ENCODE measurements at regions not wholly inside any gene's neighbourhood (a gene's known extent, or its start where the extent isn't known, plus 50 kb on each side); places are given as distances from the start of the nearest gene placed in this dataset.
"Not testable (repeated sequence)": the region's sequence is repeated elsewhere in the genome, so short reads cannot be mapped to it uniquely, and the experiment has no call there.

- DNase-seq = no peak
Observed at GRCh38 chr2:84212611-84213314, 246.3 kb downstream of the SUCLG1 start.

GRCh38 chr2:84209941-84210340, 249.1 kb downstream of the SUCLG1 start:
- no peak for DNase-seq

- no peak for DNase-seq
Observed at GRCh38 chr2:84204995-84205394, 254.1 kb downstream of the SUCLG1 start.

- no peak for DNase-seq
Observed at GRCh38 chr2:84202166-84202565, 256.9 kb downstream of the SUCLG1 start.

GRCh38 chr2:84201158-84201557, 257.9 kb downstream of the SUCLG1 start:
- DNase-seq = no peak

GRCh38 chr2:84197901-84198300, 261.2 kb downstream of the SUCLG1 start:
- no peak for DNase-seq

- DNase-seq = peak; percentile 6
Observed at GRCh38 chr2:84194949-84195644, 264.0 kb downstream of the SUCLG1 start.

- no peak for DNase-seq
Observed at GRCh38 chr2:84194181-84194580, 264.9 kb downstream of the SUCLG1 start.

GRCh38 chr2:84187258-84187657, 271.8 kb downstream of the SUCLG1 start:
- no peak for DNase-seq

- no peak for DNase-seq
Observed at GRCh38 chr2:84181927-84182326, 277.2 kb downstream of the SUCLG1 start.

GRCh38 chr2:84177733-84178132, 281.3 kb downstream of the SUCLG1 start:
- DNase-seq = no peak

- no peak for DNase-seq
Observed at GRCh38 chr2:84175970-84176369, 283.1 kb downstream of the SUCLG1 start.

GRCh38 chr2:84175340-84175739, 283.7 kb downstream of the SUCLG1 start:
- no peak for DNase-seq

GRCh38 chr2:84173041-84173440, 286.0 kb downstream of the SUCLG1 start:
- DNase-seq = no peak

- DNase-seq = no peak
Observed at GRCh38 chr2:84170979-84171378, 288.1 kb downstream of the SUCLG1 start.

GRCh38 chr2:84169871-84170270, 289.2 kb downstream of the SUCLG1 start:
- no peak for DNase-seq

GRCh38 chr2:84168552-84168951, 290.5 kb downstream of the SUCLG1 start:
- DNase-seq = not testable (repeated sequence)

- peak; percentile 16 for DNase-seq
Observed at GRCh38 chr2:84165256-84165655, 293.8 kb downstream of the SUCLG1 start.

GRCh38 chr2:84160453-84160852, 298.6 kb downstream of the SUCLG1 start:
- DNase-seq = peak; percentile 78

- no peak for DNase-seq
Observed at GRCh38 chr2:84158605-84159004, 300.5 kb downstream of the SUCLG1 start.

GRCh38 chr2:84152462-84152861, 306.6 kb downstream of the SUCLG1 start:
- no peak for DNase-seq

- DNase-seq = no peak
Observed at GRCh38 chr2:84144345-84144744, 314.7 kb downstream of the SUCLG1 start.

- DNase-seq = no peak
Observed at GRCh38 chr2:84137034-84137433, 322.0 kb downstream of the SUCLG1 start.

GRCh38 chr2:84132370-84132769, 326.7 kb downstream of the SUCLG1 start:
- no peak for DNase-seq
